AG09319 (cell line): ENCODE measurements at regions not wholly inside any gene's neighbourhood (a gene's known extent, or its start where the extent isn't known, plus 50 kb on each side); places are given as distances from the start of the nearest gene placed in this dataset.

Source experiments
- DNase-seq: peaks from one replicate; pipeline ENCODE4 v3.0.0-alpha.2; 2010; ENCODE audit warnings: low read depth; ENCODE audit errors: extremely low read depth
- TF ChIP-seq, protein P1 (sequence below): IDR thresholded peaks from 2 replicates; pipeline ENCODE4 v1.5.1; 2011; ENCODE audit warnings: low read depth, mild to moderate bottlenecking, inconsistent platforms, low read length, moderate library complexity

DNA sequence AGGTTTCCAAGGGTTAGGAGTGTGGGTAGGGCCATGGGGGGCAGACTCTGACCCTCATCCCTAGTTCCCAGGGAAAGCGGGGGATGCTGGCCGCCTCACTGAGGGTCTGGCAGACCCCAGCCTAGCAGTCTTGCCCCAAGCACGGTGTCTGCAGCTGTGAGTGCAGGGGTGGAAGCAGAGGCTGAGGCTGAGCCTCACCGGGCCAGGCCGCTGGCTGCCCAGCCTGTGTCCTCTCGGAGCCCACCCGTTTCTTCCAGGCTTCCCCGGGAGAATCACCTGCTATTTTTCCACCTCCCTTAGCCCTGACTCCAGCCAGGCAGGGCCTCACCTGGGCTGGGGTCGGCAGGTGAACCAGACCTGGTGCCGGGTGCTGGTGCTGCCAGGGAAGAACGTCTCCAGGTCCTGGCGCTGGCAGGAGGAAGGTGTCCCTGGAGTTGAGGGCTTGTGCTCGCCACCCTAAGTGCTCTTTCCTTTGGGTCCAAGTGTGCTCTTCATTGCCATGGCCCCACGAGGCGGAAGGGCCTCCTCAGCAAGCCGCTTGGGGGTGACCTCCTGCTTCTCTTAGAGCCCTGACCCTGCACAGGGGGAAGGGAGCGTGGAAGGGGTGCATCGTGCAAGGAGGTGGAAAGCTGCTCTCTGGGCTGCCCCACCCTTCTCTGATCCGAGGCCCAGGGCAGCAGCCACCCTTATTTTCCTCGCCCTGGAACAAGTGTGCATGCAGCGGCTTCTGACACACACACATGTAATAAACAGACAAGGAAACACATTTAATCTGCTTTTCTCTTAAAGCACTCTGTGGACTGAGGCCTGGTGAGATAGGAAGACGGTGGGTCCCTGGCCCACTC is 112.7 kb downstream of the FAM53A start:
- TF ChIP-seq, protein P1, sequence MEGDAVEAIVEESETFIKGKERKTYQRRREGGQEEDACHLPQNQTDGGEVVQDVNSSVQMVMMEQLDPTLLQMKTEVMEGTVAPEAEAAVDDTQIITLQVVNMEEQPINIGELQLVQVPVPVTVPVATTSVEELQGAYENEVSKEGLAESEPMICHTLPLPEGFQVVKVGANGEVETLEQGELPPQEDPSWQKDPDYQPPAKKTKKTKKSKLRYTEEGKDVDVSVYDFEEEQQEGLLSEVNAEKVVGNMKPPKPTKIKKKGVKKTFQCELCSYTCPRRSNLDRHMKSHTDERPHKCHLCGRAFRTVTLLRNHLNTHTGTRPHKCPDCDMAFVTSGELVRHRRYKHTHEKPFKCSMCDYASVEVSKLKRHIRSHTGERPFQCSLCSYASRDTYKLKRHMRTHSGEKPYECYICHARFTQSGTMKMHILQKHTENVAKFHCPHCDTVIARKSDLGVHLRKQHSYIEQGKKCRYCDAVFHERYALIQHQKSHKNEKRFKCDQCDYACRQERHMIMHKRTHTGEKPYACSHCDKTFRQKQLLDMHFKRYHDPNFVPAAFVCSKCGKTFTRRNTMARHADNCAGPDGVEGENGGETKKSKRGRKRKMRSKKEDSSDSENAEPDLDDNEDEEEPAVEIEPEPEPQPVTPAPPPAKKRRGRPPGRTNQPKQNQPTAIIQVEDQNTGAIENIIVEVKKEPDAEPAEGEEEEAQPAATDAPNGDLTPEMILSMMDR, result no peak
- no peak for DNase-seq

DNA sequence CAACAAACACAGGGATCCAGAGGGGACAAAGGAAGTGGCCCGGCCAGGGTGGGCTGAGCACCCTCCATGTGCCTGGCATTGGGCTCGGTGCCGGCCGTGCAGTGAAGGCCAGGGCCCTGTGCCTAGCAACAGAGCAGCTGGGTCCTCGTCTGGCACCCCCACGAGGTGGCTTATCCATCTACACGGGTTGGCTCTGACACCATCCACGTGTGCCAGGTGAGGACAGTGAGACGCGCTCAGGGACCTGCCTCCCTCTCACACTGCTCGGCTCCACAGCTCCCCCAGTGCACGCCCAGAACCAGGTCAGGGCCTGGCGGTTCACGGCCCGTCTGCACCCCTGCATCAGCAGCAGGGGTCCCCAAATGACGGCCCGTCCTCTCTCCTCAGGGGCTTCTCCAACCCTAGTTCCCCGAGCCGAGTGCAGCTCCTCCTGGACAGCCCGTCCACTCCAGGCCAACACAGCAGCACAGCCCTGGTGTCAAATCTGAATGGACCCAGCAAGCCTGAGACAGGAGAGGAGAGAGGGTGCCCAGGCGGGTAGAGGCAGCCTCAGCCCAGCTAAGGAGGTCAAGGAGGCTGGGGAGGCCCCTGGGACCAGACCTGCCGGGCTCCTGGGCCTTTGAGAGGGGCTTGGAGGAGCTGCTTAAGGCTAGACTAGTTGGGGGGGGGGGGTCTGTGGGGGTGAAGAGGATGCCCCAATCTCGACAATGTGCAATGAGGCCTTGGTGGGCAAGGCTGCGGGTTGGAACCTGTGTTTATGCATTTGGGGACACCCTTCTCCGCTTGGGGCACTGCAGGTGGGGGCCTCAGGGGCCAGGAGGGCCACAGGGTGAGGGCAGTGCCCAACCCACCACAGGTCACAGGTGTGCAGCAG is 113.6 kb downstream of the FAM53A start:
- no peak for DNase-seq
- TF ChIP-seq, protein P1, result no peak

DNA sequence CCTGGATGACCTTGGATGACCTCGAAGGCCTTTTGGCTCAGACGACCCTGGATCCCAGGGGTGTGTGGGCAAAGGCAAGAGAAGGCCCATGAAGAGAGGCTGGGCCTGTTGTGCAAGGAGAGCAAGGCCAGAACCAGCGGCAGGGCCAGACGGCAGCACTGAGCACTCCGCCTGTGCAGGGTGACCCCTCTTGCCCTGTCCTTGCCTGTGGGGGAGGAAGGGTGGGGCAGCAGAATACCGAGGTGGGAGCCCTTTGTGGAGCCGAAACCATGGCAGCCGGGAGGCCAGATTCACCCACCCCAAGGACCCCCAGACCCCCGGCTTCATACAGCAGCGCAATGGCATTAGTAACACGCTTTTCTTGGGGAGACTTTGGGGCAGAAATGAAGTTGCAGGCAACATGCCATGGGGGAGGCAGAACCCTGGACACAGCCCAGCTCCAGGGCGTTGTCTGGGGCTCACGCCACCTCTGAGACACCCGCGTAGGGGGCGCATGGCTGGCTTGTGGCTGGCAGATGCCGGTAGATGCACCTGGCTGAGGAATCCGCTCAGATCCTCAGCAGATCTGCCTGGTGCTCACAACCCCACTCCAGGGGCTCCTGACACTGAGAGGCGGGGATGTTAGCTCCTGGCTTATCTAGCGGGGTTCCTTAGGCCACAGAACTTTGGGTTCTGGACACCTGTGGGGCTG is 114.5 kb downstream of the FAM53A start:
- no peak for DNase-seq
- TF ChIP-seq, protein P1, result no peak

DNA sequence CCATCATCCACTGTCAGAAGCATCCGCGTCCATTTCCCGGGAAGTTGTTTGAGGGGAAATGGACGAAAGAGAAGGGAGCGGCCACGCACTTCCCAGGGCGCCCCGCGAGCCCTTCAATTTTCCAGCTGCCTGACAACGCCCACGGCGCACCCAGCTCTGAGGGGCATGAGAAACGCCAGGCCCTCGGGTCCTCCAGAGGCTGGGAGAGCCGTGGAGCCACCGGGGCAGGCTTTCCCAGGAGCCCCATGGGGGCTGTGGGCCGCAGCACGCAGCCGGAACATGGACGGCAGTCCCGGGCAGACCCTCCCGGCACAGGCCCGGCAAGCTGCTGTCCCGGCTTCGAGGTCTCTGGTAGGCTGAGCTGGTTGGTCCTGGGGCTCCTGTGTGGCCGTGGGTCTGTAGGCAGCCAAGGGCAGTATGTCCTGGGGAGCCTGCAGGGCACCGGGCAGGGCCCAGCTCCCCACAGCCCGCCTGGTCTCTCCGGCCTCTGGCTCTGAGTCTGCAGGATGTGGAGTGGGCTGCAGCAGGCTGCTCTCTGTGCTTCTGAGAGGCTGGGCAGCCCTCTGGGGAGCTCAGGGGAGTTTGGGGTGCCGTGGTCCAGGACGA is 115.2 kb downstream of the FAM53A start:
- no peak for DNase-seq
- TF ChIP-seq, protein P1, result no peak

DNA sequence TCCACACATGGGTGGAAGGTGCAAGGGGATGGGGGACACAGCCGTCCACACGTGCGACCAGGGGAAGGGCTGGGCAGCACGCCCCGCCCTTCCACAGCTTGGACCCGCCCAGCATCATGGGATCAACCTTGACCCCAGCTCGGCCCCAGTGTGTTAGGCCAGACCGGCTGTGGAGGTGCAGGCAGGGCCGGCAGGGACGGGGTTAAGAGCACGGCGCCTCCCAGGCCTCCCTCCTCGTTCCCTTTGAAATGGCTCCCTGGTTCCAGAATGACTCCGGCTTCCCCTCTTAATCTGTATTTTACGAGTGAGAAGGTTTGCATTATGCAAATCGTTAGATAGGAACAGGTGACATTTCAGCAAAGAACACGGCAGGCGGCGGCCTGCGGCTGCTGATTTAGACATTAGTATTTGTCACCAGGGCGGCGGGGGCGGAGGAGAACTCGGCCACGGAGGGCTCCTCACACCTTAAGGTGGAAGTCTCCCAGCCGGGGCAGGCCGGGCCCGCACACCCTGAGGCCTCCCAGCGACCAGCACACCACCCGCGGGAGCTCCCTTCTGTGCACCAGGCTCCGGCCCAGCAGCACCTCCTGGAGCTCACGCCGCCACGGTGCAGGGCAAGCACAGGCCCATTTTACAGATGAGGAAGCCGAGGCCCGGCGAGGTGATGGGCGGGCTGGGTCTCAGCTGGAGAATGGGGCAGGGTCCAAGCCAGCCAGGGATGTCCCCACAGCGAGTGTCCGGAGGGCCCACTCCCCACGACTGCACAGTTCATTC is 116.1 kb downstream of the FAM53A start:
- TF ChIP-seq, protein P1, result no peak
- no peak for DNase-seq

DNA sequence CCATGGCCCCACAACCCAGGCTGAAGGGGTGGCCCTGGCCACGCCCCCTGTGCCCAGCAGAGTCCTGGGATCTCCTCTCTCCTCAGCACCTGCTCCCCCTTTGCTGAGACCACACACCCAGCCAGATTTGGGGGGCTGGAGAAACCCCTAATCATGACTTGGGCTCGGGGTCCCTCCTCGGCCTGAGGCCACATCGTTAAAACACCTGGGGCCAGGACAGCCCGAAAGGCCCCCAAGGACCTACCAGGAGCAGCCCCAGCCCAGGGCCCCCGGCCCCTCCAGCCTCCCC is 116.7 kb downstream of the FAM53A start:
- TF ChIP-seq, protein P1, result no peak
- no peak for DNase-seq
